ENCODE measurements at regions not wholly inside any gene's neighbourhood (a gene's known extent, or its start where the extent isn't known, plus 50 kb on each side); places are given as distances from the start of the nearest gene placed in this dataset.
"Not testable (repeated sequence)": the region's sequence is repeated elsewhere in the genome, so short reads cannot be mapped to it uniquely, and the experiment has no call there.

- Histone ChIP-seq H3K9me3 (ENCODE audit: low read length) (no peaks in the 10 kb centered on the region), H3F3A (ENCODE audit: low read length, unreplicated experiment) (no peaks in the 10 kb centered on the region), H3K4me1 (ENCODE audit: insufficient read depth, low read length) (peaks cover 33% of the 10 kb centered on the region), H3K9me2 (replicated peaks; ENCODE audit: low read length) (no peaks in the 10 kb centered on the region), H3K4me3 (ENCODE audit: low read length) (no peak overlapping the region), H3K27ac (ENCODE audit: low read length) (peak overlapping the region; percentile 24; the same call in 1 of the 2 replicates), H3K27me3 (ENCODE audit: low read length) (no peaks in the 10 kb centered on the region), H3K79me2 (ENCODE audit: low read length) (no peaks in the 10 kb centered on the region), H3K4me2 (ENCODE audit: low read length) (peak overlapping the region; percentile 50), H3K9ac (ENCODE audit: low read length) (no peak overlapping the region), H3K36me3 (ENCODE audit: low read depth, low read length) (no peaks in the 10 kb centered on the region), H2AFZ (ENCODE audit: low read length) (no peak overlapping the region), H4K20me1 (ENCODE audit: low read length) (no peaks in the 10 kb centered on the region)
- CTCF ChIA-PET, result interaction anchor here (1.1 kb wide), 1 partner anchor 315 kb away, joined by 5 read pairs; no protein-coding TSS in a partner anchor
- TF ChIP-seq, protein P1, sequence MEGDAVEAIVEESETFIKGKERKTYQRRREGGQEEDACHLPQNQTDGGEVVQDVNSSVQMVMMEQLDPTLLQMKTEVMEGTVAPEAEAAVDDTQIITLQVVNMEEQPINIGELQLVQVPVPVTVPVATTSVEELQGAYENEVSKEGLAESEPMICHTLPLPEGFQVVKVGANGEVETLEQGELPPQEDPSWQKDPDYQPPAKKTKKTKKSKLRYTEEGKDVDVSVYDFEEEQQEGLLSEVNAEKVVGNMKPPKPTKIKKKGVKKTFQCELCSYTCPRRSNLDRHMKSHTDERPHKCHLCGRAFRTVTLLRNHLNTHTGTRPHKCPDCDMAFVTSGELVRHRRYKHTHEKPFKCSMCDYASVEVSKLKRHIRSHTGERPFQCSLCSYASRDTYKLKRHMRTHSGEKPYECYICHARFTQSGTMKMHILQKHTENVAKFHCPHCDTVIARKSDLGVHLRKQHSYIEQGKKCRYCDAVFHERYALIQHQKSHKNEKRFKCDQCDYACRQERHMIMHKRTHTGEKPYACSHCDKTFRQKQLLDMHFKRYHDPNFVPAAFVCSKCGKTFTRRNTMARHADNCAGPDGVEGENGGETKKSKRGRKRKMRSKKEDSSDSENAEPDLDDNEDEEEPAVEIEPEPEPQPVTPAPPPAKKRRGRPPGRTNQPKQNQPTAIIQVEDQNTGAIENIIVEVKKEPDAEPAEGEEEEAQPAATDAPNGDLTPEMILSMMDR (conservative IDR thresholded peaks at IDR 0.05; ENCODE audit: low read depth, low read length), result no peak
- TF ChIP-seq EZH2phosphoT487 (IDR thresholded peaks at IDR 0.05; ENCODE audit: borderline replicate concordance, low read length) (no peak), EZH2 (IDR thresholded peaks at IDR 0.05; ENCODE audit: low read length, unreplicated experiment) (no peak)
- intact Hi-C loops (cut with micrococcal nuclease), result loop anchor here (2.0 to 10.0 kb wide), 3 partner anchors 71 to 329 kb away; no protein-coding TSS in a partner anchor
- no peak for ATAC-seq
- peak; percentile 17 for DNase-seq
- BruUV-seq (replicated peaks), result no TSS peak
- POLR2A ChIA-PET (ENCODE audit: unreplicated experiment), result no interaction called here
Measured at GRCh38 chr2:234879671-234880455, 72.0 kb upstream of the SH3BP4 start.

DNA sequence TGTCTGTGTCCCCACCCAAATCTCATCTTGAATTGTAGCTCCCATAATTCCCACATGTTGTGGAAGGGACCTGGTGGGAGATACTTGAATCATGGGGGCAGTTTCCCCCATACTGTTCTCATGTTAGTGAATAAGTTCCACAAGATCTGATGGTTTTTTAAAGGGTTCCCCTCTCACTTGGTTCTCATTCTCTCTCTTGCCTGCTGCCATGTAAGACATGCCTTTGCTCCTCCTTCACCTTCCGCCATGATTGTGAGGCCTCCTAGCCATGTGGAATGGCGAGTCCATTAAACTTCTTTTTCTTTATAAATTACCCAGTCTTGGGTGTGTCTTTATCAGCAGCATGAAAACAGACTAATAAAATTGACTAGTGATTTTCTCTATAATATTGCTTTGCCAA is 75.2 kb upstream of the SH3BP4 start:
- H3K9ac ChIP-seq (ENCODE audit: low read length); H3K36me3 ChIP-seq (ENCODE audit: low read depth, low read length); H4K20me1 ChIP-seq (ENCODE audit: low read length); CTCF ChIA-PET; POLR2A ChIA-PET (ENCODE audit: unreplicated experiment); H3K4me2 ChIP-seq (ENCODE audit: low read length); H3K27ac ChIP-seq (ENCODE audit: low read length); H3K79me2 ChIP-seq (ENCODE audit: low read length); BruUV-seq (replicated peaks); H2AFZ ChIP-seq (ENCODE audit: low read length); DNase-seq; ATAC-seq; H3K9me3 ChIP-seq (ENCODE audit: low read length); H3F3A ChIP-seq (ENCODE audit: low read length, unreplicated experiment); H3K27me3 ChIP-seq (ENCODE audit: low read length); intact Hi-C loops (cut with micrococcal nuclease); H3K4me3 ChIP-seq (ENCODE audit: low read length); H3K9me2 ChIP-seq (replicated peaks; ENCODE audit: low read length): not testable (repeated sequence)
- peaks cover 22% of the 10 kb centered on the region for H3K4me1 ChIP-seq (ENCODE audit: insufficient read depth, low read length)

DNA sequence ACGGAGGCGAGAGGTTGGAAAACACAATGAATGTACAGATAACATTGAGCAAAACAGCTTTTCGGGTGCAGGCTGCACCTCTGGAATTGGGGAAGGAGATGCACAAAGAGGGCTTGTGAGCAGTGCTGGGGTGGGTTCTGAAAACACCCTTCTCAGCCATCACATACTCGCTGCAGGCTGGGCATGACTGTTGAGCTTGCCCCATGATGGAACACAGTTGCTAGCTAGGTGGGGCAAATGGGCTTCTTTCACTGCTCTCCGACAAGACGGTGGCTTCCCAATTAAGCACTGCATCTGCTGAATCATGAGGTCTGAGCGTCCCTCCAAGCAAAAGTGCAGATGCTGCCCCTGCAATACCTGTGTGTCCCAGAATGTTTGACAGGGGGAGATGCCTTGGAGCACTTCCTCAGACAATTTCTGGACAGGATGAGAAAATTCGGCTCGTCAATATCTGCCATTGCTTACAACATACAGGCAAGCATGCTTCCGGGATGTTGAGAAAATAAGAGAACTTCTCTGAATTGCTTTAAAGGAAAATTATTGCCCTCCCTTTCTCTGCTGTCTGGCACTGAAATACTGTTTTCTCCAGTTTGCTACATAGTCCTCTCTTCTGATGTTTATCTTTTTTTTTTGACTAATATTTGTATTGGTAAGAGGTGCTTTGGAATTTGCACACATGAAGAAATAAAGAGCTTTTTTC is 77.3 kb upstream of the SH3BP4 start:
- H3K9me3 ChIP-seq (ENCODE audit: low read length), result no peaks in the 10 kb centered on the region
- no peak overlapping the region for H3K4me3 ChIP-seq (ENCODE audit: low read length)
- H3K36me3 ChIP-seq (ENCODE audit: low read depth, low read length), result no peaks in the 10 kb centered on the region
- POLR2A ChIA-PET (ENCODE audit: unreplicated experiment), result no interaction called here
- no peak overlapping the region for H3K9ac ChIP-seq (ENCODE audit: low read length)
- no peak for DNase-seq
- no peaks in the 10 kb centered on the region for H3K79me2 ChIP-seq (ENCODE audit: low read length)
- no peak overlapping the region for H2AFZ ChIP-seq (ENCODE audit: low read length)
- no peaks in the 10 kb centered on the region for H3K9me2 ChIP-seq (replicated peaks; ENCODE audit: low read length)
- intact Hi-C loops (cut with micrococcal nuclease), result no loop called here
- CTCF ChIA-PET, result interaction anchor here (0.6 kb wide), 1 partner anchor 232 kb away, joined by 4 read pairs; no protein-coding TSS in a partner anchor
- H3K27ac ChIP-seq (ENCODE audit: low read length), result no peak overlapping the region
- H3K4me2 ChIP-seq (ENCODE audit: low read length), result no peak overlapping the region
- no peaks in the 10 kb centered on the region for H4K20me1 ChIP-seq (ENCODE audit: low read length)
- no peaks in the 10 kb centered on the region for H3F3A ChIP-seq (ENCODE audit: low read length, unreplicated experiment)
- TF ChIP-seq, protein P1 (conservative IDR thresholded peaks at IDR 0.05; ENCODE audit: low read depth, low read length), result no peak
- TF ChIP-seq EZH2 (IDR thresholded peaks at IDR 0.05; ENCODE audit: low read length, unreplicated experiment), result no peak
- TF ChIP-seq EZH2phosphoT487 (IDR thresholded peaks at IDR 0.05; ENCODE audit: borderline replicate concordance, low read length), result no peak
- no TSS peak for BruUV-seq (replicated peaks)
- H3K27me3 ChIP-seq (ENCODE audit: low read length), result no peaks in the 10 kb centered on the region
- H3K4me1 ChIP-seq (ENCODE audit: insufficient read depth, low read length), result peaks cover 3% of the 10 kb centered on the region
- ATAC-seq, result no peak
